Hepatic stellate cell (primary cell): ENCODE measurements at regions not wholly inside any gene's neighbourhood (a gene's known extent, or its start where the extent isn't known, plus 50 kb on each side); places are given as distances from the start of the nearest gene placed in this dataset.
"Not testable (repeated sequence)": the region's sequence is repeated elsewhere in the genome, so short reads cannot be mapped to it uniquely, and the experiment has no call there.

Experiments used
- DNase-seq: peaks from one replicate; pipeline ENCODE4 v3.0.0; 2011; ENCODE audit warnings: low spot score

GRCh38 chr11:36791957-36792356 is 193.9 kb upstream of the RAG2 start:
- no peak for DNase-seq

- no peak for DNase-seq
Observed at GRCh38 chr11:36790526-36790925, 192.5 kb upstream of the RAG2 start.

GRCh38 chr11:36783808-36784207 is 185.8 kb upstream of the RAG2 start:
- DNase-seq = no peak

- DNase-seq = no peak
Observed at GRCh38 chr11:36779791-36780190, 181.8 kb upstream of the RAG2 start.

GRCh38 chr11:36777311-36777710 is 179.3 kb upstream of the RAG2 start:
- no peak for DNase-seq

- no peak for DNase-seq
Observed at GRCh38 chr11:36775756-36776155, 177.7 kb upstream of the RAG2 start.

DNA sequence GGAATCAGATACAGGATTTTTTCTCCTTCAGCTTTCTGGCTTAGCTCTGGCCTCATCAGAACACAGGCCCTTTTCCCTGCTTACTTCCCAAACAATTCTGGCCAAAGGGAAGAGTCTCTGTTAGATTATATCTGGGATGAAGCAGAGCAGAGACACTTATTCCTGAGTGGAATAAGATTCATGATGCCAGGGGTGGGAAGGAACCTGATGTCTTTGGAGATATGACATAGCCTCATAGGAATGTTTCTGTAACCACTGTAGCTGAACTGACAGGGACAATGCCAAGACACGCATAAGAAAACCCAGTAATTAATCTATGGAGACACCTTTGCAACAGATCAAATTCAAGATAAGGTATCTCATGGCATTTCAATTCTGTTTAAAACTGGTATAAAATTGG is 177.1 kb upstream of the RAG2 start:
- DNase-seq = no peak

DNA sequence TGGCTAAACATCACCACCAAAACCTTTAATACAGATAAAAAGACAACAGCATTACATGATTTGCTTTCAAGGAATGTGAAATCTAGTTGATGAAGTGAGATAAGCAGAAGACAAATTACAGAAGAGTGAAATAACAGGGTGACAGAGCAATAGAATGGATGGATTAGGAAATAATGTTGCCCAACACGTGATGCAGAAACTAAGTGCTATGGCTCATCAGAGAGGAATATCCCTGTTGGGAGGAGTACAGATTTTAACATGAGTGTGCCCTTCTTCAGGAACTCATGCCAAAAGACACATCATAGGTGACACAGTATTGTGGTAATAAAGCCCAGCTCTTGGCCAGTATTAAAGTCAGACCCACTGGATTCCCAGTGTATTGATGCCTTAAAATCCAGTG is 176.6 kb upstream of the RAG2 start:
- DNase-seq = no peak

DNA sequence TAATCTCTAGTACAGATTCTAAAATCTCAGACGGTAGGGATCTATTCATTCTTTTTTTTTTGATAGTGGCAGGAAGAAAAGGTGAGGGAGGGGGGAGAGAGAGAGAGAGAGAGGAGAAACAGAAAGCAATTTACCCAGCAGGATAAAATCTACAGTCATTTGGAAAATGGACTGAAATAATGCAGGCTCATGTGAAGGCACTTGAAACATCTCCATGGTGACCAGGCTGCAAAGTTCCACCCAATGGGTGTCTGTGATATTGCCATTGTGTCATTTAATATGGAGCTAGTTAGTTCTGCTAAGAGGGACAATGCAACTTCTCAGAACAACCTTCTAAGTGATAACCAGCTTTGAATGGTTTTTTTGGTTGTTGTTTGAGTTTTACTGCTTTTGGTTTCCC is 165.2 kb upstream of the RAG2 start:
- no peak for DNase-seq

DNA sequence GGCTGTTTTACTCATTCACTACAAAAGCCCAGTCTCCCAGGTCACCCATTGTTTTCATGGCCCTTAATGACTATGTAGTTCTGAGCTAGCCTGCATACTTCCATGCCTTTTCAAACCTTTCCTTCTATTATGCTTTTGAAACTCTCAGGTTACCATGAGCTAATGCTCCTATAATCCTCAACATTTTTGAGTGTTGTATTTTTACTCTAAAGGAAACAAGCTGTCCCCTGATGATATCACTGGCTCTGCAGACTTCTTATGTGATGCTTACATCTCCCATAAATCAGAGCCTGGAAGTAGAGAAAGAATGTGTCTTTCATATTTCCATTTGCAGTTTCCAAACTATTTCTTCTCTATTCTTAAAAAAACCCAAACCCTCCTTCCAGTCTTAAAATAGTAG is 159.0 kb upstream of the RAG2 start:
- no peak for DNase-seq

DNA sequence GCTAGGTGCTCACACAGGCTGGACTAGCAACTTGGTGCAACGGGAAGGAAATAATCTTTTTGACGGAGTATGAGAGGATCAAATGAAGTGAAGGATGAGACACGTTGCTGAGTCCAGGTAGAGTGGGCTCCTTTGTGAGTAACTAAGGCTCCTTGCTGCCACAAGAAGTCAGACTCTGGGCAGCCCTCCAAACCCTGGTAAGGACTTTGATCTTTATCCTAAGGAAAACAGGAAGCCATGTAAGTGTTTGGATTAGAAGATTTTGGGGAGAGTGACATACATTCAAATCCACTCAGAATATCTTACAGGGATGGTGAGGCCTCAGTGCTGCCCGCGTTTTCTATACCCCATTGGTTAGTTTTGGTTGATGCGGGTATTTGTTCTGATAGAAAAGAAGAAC is 155.9 kb upstream of the RAG2 start:
- no peak for DNase-seq

DNA sequence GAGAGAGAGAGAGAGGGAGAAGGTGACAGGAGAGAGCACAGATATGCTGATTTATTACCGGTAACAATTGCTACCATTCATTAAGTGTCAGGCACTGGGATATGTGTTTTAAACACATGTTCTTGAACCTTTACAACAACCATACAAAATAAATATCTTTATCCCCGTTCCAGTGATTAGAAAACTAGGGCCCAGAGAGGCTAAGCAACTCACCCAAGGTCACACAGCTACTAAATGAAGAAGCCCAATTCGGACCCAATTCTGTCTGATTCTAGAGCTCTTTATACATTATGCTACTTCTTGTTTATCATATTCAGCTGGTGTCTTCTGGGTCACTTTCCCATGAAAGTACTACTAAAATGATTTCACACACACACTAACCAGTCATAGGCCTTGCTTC is 154.0 kb upstream of the RAG2 start:
- no peak for DNase-seq

GRCh38 chr11:36751335-36751781 is 153.3 kb upstream of the RAG2 start:
- no peak for DNase-seq

DNA sequence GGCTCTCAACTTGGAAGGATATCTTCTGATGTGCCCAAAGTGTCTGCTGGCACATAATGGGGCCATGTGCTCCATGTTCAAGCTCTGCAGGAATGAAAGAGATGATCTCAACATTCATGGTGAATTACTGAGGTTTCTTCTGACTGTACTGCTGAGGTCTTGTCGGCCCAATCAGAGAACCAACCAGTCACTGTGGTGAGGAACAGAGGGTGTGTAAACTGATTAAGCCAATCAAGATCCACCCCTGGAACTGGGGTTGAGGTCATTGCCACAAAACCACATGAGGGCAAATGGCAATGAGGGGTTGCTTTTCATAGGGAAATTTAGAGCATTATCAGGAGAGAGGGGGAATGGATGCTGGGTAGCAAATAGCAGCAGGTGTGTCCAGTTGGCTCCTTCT is 152.3 kb upstream of the RAG2 start:
- DNase-seq = no peak

GRCh38 chr11:36748836-36749235 is 150.8 kb upstream of the RAG2 start:
- no peak for DNase-seq

- DNase-seq = peak; percentile 54
Observed at GRCh38 chr11:36746886-36747710, 149.1 kb upstream of the RAG2 start.

GRCh38 chr11:36744375-36745168 is 146.5 kb upstream of the RAG2 start:
- peak; percentile 29 for DNase-seq

GRCh38 chr11:36743039-36743438 is 145.0 kb upstream of the RAG2 start:
- no peak for DNase-seq

GRCh38 chr11:36741515-36741914 is 143.5 kb upstream of the RAG2 start:
- no peak for DNase-seq

DNA sequence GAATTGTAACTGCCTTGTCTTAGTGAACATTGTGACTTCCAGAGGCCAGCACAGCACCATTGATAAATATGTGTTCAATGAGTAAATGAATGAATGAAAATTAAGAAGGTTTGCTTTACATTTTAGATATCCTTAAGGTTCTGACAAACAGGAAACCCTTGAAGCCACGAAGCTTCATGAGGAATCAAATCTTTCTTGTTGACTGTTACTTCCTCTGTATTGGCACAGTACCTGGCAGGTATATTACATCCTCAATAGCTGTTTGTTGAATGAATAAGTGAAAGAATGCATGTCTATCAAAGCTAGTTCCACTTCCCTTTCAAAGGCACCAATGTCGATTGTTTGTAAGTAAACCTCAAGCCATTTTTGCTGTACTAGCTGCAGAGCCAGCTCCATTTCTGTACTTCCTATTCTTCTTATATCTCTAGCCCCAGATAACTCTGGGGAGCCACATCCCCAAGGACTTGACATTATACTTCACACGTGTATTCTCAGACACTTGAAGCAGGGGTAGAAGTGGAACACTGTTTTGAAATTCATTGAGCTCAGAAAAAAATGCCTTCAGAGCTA is 140.3 kb upstream of the RAG2 start:
- no peak for DNase-seq

DNA sequence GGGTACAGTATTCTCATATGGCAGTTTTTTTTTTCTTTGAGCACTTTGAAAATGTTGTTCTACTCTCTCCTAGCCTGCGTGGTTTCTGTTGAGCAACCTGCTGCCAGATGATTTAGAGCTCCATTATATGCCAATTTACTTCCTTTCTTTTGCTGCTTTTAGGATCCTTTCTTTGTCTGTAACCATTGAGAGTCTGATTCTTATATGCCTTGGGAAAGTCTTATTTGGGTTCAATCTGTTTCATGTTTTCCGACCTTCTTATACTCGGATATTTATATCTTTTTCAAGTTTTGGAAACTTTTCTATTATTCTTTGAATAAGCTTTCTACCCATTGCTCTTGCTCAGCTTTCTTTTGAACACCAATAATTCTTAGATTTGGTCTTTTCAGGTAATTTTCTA is 138.1 kb upstream of the RAG2 start:
- no peak for DNase-seq

DNA sequence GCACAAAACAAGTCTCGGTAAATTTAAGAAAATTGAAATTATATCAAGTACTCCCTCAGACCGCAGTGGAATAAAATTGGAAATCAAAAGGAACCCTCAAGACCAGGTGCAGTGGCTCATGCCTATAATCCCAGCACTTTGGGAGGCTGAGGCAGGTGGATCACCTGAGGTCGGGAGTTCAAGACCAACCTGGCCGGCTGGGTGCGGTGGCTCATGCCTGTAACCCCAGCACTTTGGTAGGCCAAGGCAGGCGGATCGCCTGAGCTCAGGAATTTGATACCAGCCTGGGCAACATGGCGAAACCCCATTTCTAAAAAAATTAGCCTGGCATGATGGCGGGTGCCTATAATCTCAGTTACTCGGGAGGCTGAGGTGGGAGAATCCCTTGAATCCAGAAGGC is 135.7 kb upstream of the RAG2 start:
- DNase-seq = not testable (repeated sequence)

- DNase-seq = no peak
Observed at GRCh38 chr11:36730761-36731160, 132.7 kb upstream of the RAG2 start.
